Right cardiac atrium (tissue), 5 donors: ENCODE measurements at regions not wholly inside any gene's neighbourhood (a gene's known extent, or its start where the extent isn't known, plus 50 kb on each side); places are given as distances from the start of the nearest gene placed in this dataset.

Source experiments
- ATAC-seq, 2 donors: fragments of 200-7000 bp; cut with Tn5 transposase; one replicate each; pipeline versions ENCODE4 v1.8.0 to v1.9.1; 2020; ENCODE audit warnings: moderate library complexity in 2 of 2, mild to moderate bottlenecking in 1 of 2
- DNase-seq, 3 donors: peaks; one replicate each; pipeline ENCODE4 v3.0.0-alpha.2; 2020
- H3K27ac ChIP-seq: one replicate; pipeline ENCODE4 v1.5.1; 2013; ENCODE audit warnings: mild to moderate bottlenecking, low read length, control low read depth, moderate library complexity
- H3K27me3 ChIP-seq: one replicate; pipeline ENCODE4 v1.6.1; 2013; ENCODE audit not compliant: control insufficient read depth, insufficient read depth
- H3K4me1 ChIP-seq: one replicate; pipeline ENCODE4 v1.6.1; 2013; ENCODE audit warnings: low read length; ENCODE audit not compliant: control insufficient read depth, insufficient read depth
- H3K4me3 ChIP-seq: one replicate; pipeline ENCODE4 v1.5.1; 2013; ENCODE audit warnings: low read length, control low read depth
- H3K9me3 ChIP-seq: one replicate; pipeline ENCODE4 v1.6.1; 2013; ENCODE audit warnings: low read length; ENCODE audit not compliant: control insufficient read depth
- WGBS: extraction: QIAGEN DNeasy Blood & Tissue Kit; methylation state at CpG from one replicate; pipeline ENCODE4 v1.1.7; 2013; 5-methylcytosine and 5-hydroxymethylcytosine counted together
- intact Hi-C, 4 donors: fragments of 100-400 bp; cut with DNase I; formaldehyde crosslinking; loops; one replicate each; pipeline versions ENCODE4 v1.11.0 to v1.14.0; 2022 to 2023
- donor health status: healthy with polysubstance abuse.
- donor health status: DM: no; HTN: yes; CAD: no.
- donor health status: DM: no; HTN: no; CAD: no.
- donor health status: DM: no; HTN: yes; CAD: no; lungs with severe emphysema.
- donor health status: DM: yes; HTN: yes; CAD: no.

- 88% methylated on average over 1 of the region's 1 CpG for WGBS
- intact Hi-C loops = no loop called here
- H3K9me3 ChIP-seq = no peaks in the 10 kb centered on the region
Observed at GRCh38 chr3:117874904-117875874, 1159.5 kb downstream of the IGSF11 start.

GRCh38 chr3:117875887-117876286 is 1158.8 kb downstream of the IGSF11 start:
- DNase-seq (no peak), ATAC-seq (no peak)
- no peaks in the 10 kb centered on the region for H3K27me3 ChIP-seq
- 85% methylated on average over 1 of the region's 1 CpG for WGBS
- H3K4me3 ChIP-seq = no peak overlapping the region
- intact Hi-C loops = no loop called here
- H3K27ac ChIP-seq = no peak overlapping the region
- no peaks in the 10 kb centered on the region for H3K4me1 ChIP-seq
- no peaks in the 10 kb centered on the region for H3K9me3 ChIP-seq

More at GRCh38 chr3:117874904-117875874, 1159.5 kb downstream of the IGSF11 start:
- Histone ChIP-seq H3K4me1 (no peaks in the 10 kb centered on the region), H3K4me3 (no peak overlapping the region), H3K27ac (no peak overlapping the region), H3K27me3 (no peaks in the 10 kb centered on the region)
- ATAC-seq (peak in 1 of 2 donors; percentile 42), DNase-seq (no peak)

DNA sequence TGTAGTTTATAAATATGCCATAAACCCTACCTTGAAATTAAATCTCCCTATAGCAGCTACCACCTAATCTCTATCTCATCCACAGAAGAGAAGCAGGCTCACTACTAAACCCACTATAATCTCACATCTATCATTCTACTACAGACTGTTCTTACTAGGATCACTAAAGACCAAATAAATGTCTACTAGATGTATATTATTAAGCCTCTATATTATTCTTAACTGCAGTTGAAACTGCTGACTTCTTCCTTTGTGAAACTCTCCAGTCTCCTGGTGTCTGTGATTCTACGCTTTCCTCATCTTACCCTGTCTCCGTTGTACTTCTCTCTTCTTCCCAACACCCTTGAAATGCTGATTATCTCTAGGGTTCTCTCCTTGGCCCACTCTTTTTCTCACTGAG is 1154.0 kb downstream of the IGSF11 start:
- H3K27me3 ChIP-seq = no peaks in the 10 kb centered on the region
- WGBS = 79% methylated on average over 2 of the region's 2 CpGs
- no peak overlapping the region for H3K27ac ChIP-seq
- no peaks in the 10 kb centered on the region for H3K4me1 ChIP-seq
- ATAC-seq = no peak
- no peak overlapping the region for H3K4me3 ChIP-seq
- no peaks in the 10 kb centered on the region for H3K9me3 ChIP-seq
- intact Hi-C loops = no loop called here
- DNase-seq = no peak

- no peak for DNase-seq
- Histone ChIP-seq H3K4me1 (no peaks in the 10 kb centered on the region), H3K27me3 (no peaks in the 10 kb centered on the region), H3K27ac (no peak overlapping the region), H3K9me3 (no peaks in the 10 kb centered on the region), H3K4me3 (no peak overlapping the region)
- intact Hi-C loops = no loop called here
- 83% methylated on average over 2 of the region's 2 CpGs for WGBS
- ATAC-seq = no peak
Observed at GRCh38 chr3:117881210-117881609, 1153.4 kb downstream of the IGSF11 start.

GRCh38 chr3:117885011-117885441 is 1149.6 kb downstream of the IGSF11 start:
- Histone ChIP-seq H3K4me3 (no peak overlapping the region), H3K4me1 (no peaks in the 10 kb centered on the region), H3K27me3 (no peaks in the 10 kb centered on the region), H3K9me3 (no peaks in the 10 kb centered on the region), H3K27ac (no peak overlapping the region)
- intact Hi-C loops = no loop called here
- WGBS = 25% methylated on average over 5 of the region's 5 CpGs
- no peak for DNase-seq
- no peak for ATAC-seq

GRCh38 chr3:117886147-117886546 is 1148.5 kb downstream of the IGSF11 start:
- no peak overlapping the region for H3K4me3 ChIP-seq
- intact Hi-C loops = no loop called here
- ATAC-seq (peak in 1 of 2 donors; percentile 66), DNase-seq (no peak)
- 47% methylated on average over 3 of the region's 3 CpGs for WGBS
- no peaks in the 10 kb centered on the region for H3K4me1 ChIP-seq
- no peaks in the 10 kb centered on the region for H3K9me3 ChIP-seq
- no peaks in the 10 kb centered on the region for H3K27me3 ChIP-seq
- no peak overlapping the region for H3K27ac ChIP-seq

- no peaks in the 10 kb centered on the region for H3K4me1 ChIP-seq
- intact Hi-C loops = no loop called here
- ATAC-seq = no peak
- 79% methylated on average over 3 of the region's 3 CpGs for WGBS
- H3K27me3 ChIP-seq = no peaks in the 10 kb centered on the region
- no peak overlapping the region for H3K27ac ChIP-seq
- H3K9me3 ChIP-seq = no peaks in the 10 kb centered on the region
- no peak for DNase-seq
- no peak overlapping the region for H3K4me3 ChIP-seq
Observed at GRCh38 chr3:117887031-117887430, 1147.6 kb downstream of the IGSF11 start.

DNA sequence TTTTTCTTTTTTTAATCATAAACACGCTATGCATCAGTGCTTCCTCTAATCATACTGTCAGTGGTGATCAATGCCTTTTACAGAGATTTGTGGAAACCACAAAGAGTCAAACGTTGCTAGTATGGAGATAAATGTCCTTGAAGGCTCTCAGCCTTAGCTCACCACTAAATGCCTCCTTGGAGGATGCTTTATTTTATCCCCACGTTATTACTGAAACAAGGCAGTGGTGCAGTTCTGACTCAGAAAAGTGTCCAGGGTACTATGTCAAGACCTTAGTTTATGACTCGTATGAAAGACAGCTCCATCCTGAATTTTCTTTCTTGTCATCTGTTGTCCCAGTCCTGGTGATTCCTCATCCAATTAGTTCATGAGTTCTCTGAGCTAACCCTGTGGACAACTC is 1146.7 kb downstream of the IGSF11 start:
- no peak overlapping the region for H3K27ac ChIP-seq
- ATAC-seq = no peak
- no peaks in the 10 kb centered on the region for H3K9me3 ChIP-seq
- H3K4me3 ChIP-seq = no peak overlapping the region
- no peaks in the 10 kb centered on the region for H3K4me1 ChIP-seq
- WGBS = 54% methylated on average over 4 of the region's 4 CpGs
- intact Hi-C loops = no loop called here
- no peaks in the 10 kb centered on the region for H3K27me3 ChIP-seq
- DNase-seq = no peak

DNA sequence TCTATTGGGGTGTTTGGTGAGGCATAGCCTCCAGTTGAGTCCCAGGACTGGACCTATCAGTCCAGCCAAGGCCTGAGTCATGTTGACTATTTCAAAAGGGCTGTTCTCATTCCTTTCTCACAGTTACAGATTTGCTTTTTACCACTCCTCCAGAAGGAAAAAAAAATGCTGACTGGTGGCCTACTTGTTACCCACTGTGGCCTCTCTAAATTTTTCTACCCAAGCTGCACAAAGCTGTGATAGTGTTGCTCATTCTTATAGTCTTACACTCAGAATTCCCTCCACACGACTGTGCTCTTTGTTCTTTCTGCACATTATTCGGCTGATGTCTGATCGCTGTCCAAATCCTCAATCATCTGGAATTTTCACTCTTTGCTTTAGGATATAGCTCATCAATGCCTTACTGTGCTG is 1142.2 kb downstream of the IGSF11 start:
- DNase-seq (no peak), ATAC-seq (peak; percentile 62 to 72)
- H3K4me1 ChIP-seq = no peaks in the 10 kb centered on the region
- H3K9me3 ChIP-seq = no peaks in the 10 kb centered on the region
- 57% methylated on average over 3 of the region's 3 CpGs for WGBS
- H3K27me3 ChIP-seq = no peaks in the 10 kb centered on the region
- intact Hi-C loops = no loop called here
- H3K4me3 ChIP-seq = no peak overlapping the region
- no peak overlapping the region for H3K27ac ChIP-seq

- no peak overlapping the region for H3K27ac ChIP-seq
- DNase-seq (no peak), ATAC-seq (no peak)
- H3K27me3 ChIP-seq = no peaks in the 10 kb centered on the region
- H3K4me1 ChIP-seq = no peaks in the 10 kb centered on the region
- intact Hi-C loops = no loop called here
- H3K4me3 ChIP-seq = no peak overlapping the region
- no peaks in the 10 kb centered on the region for H3K9me3 ChIP-seq
Observed at GRCh38 chr3:117893001-117893400, 1141.6 kb downstream of the IGSF11 start.

DNA sequence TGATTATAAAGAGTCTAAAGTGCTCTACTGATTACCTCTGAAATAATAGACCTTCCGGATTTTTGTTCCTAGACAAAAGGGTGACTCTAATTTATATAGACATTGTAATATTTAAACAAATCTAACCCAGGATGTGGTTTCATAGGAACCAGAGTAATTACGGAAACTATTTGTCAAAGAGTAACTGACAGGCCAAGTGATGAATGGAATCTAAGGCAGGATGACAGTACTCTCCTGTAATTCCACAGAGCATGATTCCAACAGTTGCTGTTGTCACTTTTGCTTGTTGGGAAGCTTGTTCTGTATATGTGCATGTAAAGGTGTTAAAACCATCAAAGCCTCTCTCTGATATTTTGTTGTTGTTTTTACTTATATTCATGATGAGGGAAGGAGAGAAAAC is 1141.0 kb downstream of the IGSF11 start:
- no peaks in the 10 kb centered on the region for H3K27me3 ChIP-seq
- no peaks in the 10 kb centered on the region for H3K9me3 ChIP-seq
- H3K27ac ChIP-seq = no peak overlapping the region
- ATAC-seq (no peak), DNase-seq (no peak)
- intact Hi-C loops = no loop called here
- H3K4me1 ChIP-seq = no peaks in the 10 kb centered on the region
- H3K4me3 ChIP-seq = no peak overlapping the region
- WGBS = 66% methylated on average over 2 of the region's 2 CpGs
